HUES48 (cell line): ENCODE measurements at regions not wholly inside any gene's neighbourhood (a gene's known extent, or its start where the extent isn't known, plus 50 kb on each side); places are given as distances from the start of the nearest gene placed in this dataset.
"Not testable (repeated sequence)": the region's sequence is repeated elsewhere in the genome, so short reads cannot be mapped to it uniquely, and the experiment has no call there.

Experiments used
- H3K27ac ChIP-seq: one replicate; pipeline ENCODE4 v1.7.0; 2013; ENCODE audit warnings: low read depth, low read length, inconsistent platforms
- H3K27me3 ChIP-seq: 2 replicates; pipeline ENCODE4 v1.6.1; 2013; ENCODE audit warnings: mild to moderate bottlenecking, low read length; ENCODE audit not compliant: control insufficient read depth, insufficient read depth
- H3K36me3 ChIP-seq: 2 replicates; pipeline ENCODE4 v1.6.1; 2013; ENCODE audit warnings: low read length; ENCODE audit not compliant: control insufficient read depth, insufficient read depth
- H3K4me1 ChIP-seq: 2 replicates; pipeline ENCODE4 v1.6.1; 2013; ENCODE audit warnings: mild to moderate bottlenecking, low read length; ENCODE audit not compliant: control insufficient read depth, insufficient read depth
- H3K4me3 ChIP-seq: 2 replicates; pipeline ENCODE4 v1.5.1; 2013; ENCODE audit warnings: mild to moderate bottlenecking, low read depth, low read length
- H3K9ac ChIP-seq: 2 replicates; pipeline ENCODE4 v1.6.1; 2013; ENCODE audit warnings: mild to moderate bottlenecking, low read depth, low read length, moderate library complexity
- H3K9me3 ChIP-seq: 2 replicates; pipeline ENCODE4 v1.6.1; 2013; ENCODE audit warnings: low read length; ENCODE audit not compliant: control insufficient read depth, insufficient read depth

DNA sequence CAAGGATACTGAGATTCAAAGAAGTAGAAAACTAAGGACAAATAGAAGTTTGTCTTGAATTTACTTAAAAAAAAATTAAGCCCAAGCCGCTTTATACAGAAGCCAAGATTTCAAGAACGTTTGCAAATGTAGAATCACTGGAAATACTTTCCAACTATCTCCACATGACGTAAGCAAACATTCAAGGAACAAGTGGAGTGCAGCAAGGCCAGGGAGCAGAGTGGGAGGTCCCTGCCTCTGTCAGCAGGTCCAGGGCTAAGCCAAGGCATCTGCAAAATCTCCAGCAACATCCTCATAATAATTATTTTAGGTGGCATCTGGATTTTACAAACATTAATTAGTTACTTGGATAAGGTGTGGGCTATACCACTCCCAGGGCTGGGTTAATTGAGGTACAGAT lies 60.1 kb upstream of the AKIRIN2 start:
- no peaks in the 10 kb centered on the region for H3K9me3 ChIP-seq
- H3K4me1 ChIP-seq, result no peaks in the 10 kb centered on the region
- no peak overlapping the region for H3K9ac ChIP-seq
- no peaks in the 10 kb centered on the region for H3K36me3 ChIP-seq
- no peaks in the 10 kb centered on the region for H3K27me3 ChIP-seq
- H3K27ac ChIP-seq, result no peak overlapping the region
- H3K4me3 ChIP-seq, result no peak overlapping the region

DNA sequence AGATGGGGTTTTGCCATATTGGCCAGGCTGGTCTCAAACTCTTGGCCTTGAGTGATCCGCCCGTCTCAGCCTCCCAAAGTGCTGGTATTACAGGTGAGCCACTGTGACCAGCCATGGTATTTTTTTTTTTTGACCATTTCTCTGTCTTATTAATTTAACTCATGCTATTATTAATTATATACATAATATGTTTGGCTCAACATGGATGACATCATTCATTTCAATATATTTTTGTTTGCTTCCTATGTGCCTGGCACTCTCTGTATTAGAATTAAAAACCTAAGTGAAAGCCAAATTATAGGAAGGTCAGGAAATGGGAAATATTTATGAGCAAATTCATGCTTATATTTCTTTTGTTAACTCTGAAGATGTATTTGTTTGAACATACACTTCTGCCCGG lies 55.8 kb upstream of the AKIRIN2 start:
- peaks cover 3% of the 10 kb centered on the region for H3K4me1 ChIP-seq
- no peak overlapping the region for H3K4me3 ChIP-seq
- H3K27ac ChIP-seq, result no peak overlapping the region
- H3K9ac ChIP-seq, result no peak overlapping the region
- no peaks in the 10 kb centered on the region for H3K27me3 ChIP-seq
- no peaks in the 10 kb centered on the region for H3K36me3 ChIP-seq
- H3K9me3 ChIP-seq, result no peaks in the 10 kb centered on the region

DNA sequence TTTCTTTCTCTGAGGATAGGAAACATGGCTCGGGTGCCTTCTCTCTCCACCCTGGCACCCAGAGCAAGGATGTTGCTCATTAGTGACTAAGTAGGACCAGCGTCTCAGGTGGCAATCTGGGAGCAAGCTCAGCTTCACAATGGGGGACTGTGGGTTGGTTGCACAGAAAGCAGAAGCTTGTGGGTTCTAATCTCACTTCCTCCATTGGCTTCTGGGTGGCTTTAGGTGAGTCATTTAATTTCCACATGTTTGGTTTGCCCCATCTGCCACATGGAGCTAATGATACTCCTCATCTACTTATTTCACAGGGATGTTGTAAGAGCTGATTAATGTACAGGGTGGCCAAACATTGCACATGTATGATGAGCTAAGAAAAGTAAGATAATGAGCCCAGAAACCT lies 54.8 kb upstream of the AKIRIN2 start:
- no peaks in the 10 kb centered on the region for H3K36me3 ChIP-seq
- H3K4me1 ChIP-seq, result peaks cover 3% of the 10 kb centered on the region
- H3K9ac ChIP-seq, result no peak overlapping the region
- no peak overlapping the region for H3K4me3 ChIP-seq
- H3K27ac ChIP-seq, result no peak overlapping the region
- no peaks in the 10 kb centered on the region for H3K9me3 ChIP-seq
- no peaks in the 10 kb centered on the region for H3K27me3 ChIP-seq

DNA sequence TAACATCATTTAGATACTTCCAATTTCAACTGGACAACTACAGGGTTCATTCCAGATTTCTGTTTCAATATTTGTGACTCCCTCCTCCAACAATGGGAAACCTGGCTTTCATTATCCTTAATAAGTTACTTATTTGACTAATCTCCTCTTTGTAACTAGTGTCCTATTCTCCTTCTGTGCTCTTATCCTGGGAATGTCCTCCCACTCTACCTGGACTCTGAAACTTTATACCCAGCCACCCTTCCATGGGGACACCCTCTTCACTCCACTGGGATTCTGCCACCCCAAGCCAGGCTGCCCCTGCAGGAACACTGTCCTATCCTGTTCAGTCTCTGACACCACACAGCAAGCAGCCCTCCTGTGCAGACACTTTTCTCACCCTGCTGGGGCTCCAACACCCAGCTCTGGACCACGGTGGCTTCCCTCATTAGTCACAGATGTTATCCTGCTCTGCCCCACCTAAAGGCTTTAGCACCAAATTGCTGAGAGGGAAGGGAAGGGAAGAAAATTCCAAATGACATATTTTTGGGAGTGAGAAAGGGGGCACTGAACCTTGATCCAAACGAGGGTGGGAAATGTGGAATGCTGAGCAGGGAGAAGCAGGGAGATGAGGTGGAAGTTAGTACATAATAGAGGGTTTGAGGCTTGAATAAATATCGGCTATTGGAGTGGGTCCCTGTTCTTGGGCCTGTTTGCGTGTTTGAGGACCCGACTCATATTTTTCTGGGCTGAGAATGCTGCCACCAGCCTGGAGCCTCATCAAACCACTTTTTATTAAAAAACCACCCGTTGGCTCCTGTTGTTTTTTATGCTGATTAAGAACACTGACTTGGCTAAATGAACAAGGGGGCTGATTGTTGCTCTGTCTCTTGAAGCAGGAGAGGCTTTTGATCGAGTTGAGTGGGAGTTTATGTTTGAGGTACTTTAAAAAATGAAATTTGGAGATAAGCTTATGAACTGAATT lies 54.0 kb upstream of the AKIRIN2 start:
- no peak overlapping the region for H3K4me3 ChIP-seq

DNA sequence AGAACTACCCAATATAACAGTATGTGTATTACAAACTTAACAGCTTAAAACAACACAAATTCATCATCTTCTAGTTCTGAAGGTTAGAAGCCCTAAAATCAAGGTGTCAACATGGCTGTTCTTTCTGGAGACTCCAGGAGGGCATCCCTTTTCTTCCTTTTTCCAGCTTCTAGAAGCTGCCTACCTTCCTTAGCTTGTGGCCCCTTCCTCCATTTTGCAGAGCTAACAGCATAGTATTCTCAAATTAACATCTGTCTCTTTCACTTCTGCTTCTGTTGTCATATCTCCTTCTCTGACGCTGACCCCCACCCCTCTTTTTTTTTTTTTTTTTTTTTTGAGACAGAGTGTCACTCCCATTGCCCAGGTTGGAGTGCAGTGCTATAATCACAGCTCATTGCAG lies 52.8 kb upstream of the AKIRIN2 start:
- Histone ChIP-seq H3K27ac (no peak overlapping the region), H3K4me1 (peaks cover 3% of the 10 kb centered on the region), H3K4me3 (no peak overlapping the region)

More for the DNA sequence above, 54.0 kb upstream of the AKIRIN2 start:
- Histone ChIP-seq H3K4me1 (peaks cover 3% of the 10 kb centered on the region), H3K9me3 (no peaks in the 10 kb centered on the region), H3K27ac (no peak overlapping the region), H3K27me3 (no peaks in the 10 kb centered on the region), H3K9ac (no peak overlapping the region), H3K36me3 (no peaks in the 10 kb centered on the region)

DNA sequence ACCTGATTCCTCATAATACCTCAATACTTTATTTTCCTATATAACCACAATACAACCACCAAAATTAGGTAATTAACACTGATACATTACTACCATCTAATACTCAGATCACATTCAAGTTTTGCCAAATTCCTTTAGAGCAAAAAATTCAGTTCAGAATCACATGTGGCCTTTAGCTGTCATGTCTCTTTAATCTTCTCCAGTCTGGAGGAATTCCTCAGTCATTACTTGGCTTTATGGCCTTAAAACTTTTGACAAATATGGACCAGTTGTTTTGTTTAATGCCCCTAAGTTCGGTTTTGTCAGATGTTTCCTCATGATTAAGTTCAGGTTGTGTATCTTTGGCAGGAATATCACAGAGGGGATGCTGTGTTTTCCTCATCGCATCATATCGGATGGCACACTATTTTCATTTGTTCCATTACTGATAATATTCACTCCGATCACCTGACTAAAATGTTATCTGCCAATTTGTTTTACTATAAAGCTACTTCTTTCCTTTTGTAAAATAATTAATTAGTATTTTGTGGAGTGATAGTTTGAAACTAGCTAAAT lies 51.2 kb upstream of the AKIRIN2 start:
- Histone ChIP-seq H3K9me3 (no peaks in the 10 kb centered on the region), H3K27me3 (no peaks in the 10 kb centered on the region), H3K4me1 (peaks cover 3% of the 10 kb centered on the region)

More for the DNA sequence above, 52.8 kb upstream of the AKIRIN2 start:
- Histone ChIP-seq H3K27me3 (no peaks in the 10 kb centered on the region), H3K36me3 (no peaks in the 10 kb centered on the region), H3K9ac (no peak overlapping the region), H3K9me3 (no peaks in the 10 kb centered on the region)

DNA sequence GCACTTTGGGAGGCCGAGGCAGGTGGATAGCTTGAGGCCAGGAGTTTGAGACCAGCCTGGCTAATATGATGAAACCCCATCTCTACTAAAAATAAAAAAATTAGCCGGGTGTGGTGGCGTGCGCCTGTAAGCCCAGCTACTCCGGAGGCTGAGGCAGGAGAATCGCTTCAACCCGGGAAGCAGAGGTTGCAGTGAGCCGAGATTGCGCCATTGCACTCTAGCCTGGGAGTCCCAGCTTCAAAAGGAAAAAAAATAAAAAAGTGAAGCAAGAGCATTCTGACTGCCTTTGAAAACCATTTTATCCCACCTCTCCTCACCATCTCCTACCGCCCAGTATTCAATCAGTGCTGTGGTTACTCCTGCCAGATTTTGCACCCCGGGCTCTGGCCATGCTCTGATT lies 50.5 kb upstream of the AKIRIN2 start:
- not testable (repeated sequence) for H3K4me3 ChIP-seq, H3K9me3 ChIP-seq, H3K4me1 ChIP-seq, H3K9ac ChIP-seq, H3K36me3 ChIP-seq, H3K27me3 ChIP-seq, H3K27ac ChIP-seq

More for the DNA sequence above, 51.2 kb upstream of the AKIRIN2 start:
- H3K36me3 ChIP-seq, result no peaks in the 10 kb centered on the region
- no peak overlapping the region for H3K27ac ChIP-seq
- H3K4me3 ChIP-seq, result no peak overlapping the region
- H3K9ac ChIP-seq, result no peak overlapping the region
